ENCODE measurements at regions not wholly inside any gene's neighbourhood (a gene's known extent, or its start where the extent isn't known, plus 50 kb on each side); places are given as distances from the start of the nearest gene placed in this dataset.

DNA sequence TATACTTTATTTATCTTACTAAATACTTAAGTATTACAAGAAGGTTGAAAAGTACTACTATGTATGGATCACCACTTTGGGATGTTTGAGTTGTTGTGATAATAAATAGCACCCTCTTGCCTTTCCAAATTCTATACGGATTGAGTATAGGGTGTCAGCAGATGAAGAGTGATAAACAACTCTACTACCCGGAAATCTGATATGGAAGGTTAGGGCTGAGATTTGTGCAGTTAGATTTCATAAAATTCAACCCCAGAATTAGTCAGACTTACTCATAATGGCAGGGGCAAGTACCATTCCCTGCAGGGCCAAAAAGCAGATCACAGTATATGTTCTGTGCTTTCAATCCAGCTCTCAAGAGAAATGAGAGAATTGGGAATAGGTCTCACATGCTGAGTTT, 1008.9 kb upstream of the PCDH7 start:
- TF ChIP-seq, protein P1, sequence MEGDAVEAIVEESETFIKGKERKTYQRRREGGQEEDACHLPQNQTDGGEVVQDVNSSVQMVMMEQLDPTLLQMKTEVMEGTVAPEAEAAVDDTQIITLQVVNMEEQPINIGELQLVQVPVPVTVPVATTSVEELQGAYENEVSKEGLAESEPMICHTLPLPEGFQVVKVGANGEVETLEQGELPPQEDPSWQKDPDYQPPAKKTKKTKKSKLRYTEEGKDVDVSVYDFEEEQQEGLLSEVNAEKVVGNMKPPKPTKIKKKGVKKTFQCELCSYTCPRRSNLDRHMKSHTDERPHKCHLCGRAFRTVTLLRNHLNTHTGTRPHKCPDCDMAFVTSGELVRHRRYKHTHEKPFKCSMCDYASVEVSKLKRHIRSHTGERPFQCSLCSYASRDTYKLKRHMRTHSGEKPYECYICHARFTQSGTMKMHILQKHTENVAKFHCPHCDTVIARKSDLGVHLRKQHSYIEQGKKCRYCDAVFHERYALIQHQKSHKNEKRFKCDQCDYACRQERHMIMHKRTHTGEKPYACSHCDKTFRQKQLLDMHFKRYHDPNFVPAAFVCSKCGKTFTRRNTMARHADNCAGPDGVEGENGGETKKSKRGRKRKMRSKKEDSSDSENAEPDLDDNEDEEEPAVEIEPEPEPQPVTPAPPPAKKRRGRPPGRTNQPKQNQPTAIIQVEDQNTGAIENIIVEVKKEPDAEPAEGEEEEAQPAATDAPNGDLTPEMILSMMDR (tag by site-specific recombination; IDR thresholded peaks at IDR 0.05), result no peak
- TF ChIP-seq, protein P2, sequence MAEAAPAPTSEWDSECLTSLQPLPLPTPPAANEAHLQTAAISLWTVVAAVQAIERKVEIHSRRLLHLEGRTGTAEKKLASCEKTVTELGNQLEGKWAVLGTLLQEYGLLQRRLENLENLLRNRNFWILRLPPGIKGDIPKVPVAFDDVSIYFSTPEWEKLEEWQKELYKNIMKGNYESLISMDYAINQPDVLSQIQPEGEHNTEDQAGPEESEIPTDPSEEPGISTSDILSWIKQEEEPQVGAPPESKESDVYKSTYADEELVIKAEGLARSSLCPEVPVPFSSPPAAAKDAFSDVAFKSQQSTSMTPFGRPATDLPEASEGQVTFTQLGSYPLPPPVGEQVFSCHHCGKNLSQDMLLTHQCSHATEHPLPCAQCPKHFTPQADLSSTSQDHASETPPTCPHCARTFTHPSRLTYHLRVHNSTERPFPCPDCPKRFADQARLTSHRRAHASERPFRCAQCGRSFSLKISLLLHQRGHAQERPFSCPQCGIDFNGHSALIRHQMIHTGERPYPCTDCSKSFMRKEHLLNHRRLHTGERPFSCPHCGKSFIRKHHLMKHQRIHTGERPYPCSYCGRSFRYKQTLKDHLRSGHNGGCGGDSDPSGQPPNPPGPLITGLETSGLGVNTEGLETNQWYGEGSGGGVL (tag by site-specific recombination; IDR thresholded peaks at IDR 0.05), result no peak
- no peak for TF ChIP-seq ZBTB20 (tag by site-specific recombination; IDR thresholded peaks at IDR 0.05)
- TF ChIP-seq ZNF843 (tag by site-specific recombination; IDR thresholded peaks at IDR 0.05), result no peak
- no peak for TF ChIP-seq ZNF473 (tag by site-specific recombination; IDR thresholded peaks at IDR 0.05)
- TF ChIP-seq TCF7L2 (IDR thresholded peaks at IDR 0.05; ENCODE audit: borderline replicate concordance, low read depth, low read length), result no peak
- no peak for TF ChIP-seq GLIS1 (tag by site-specific recombination; IDR thresholded peaks at IDR 0.05)
- TF ChIP-seq OSR2 (tag by site-specific recombination; IDR thresholded peaks at IDR 0.05), result no peak
- TF ChIP-seq, protein P3, sequence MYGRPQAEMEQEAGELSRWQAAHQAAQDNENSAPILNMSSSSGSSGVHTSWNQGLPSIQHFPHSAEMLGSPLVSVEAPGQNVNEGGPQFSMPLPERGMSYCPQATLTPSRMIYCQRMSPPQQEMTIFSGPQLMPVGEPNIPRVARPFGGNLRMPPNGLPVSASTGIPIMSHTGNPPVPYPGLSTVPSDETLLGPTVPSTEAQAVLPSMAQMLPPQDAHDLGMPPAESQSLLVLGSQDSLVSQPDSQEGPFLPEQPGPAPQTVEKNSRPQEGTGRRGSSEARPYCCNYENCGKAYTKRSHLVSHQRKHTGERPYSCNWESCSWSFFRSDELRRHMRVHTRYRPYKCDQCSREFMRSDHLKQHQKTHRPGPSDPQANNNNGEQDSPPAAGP (tag by site-specific recombination; IDR thresholded peaks at IDR 0.05), result no peak
- no peak for TF ChIP-seq SETDB1 (IDR thresholded peaks at IDR 0.05; ENCODE audit: insufficient read length, low read length)
- TF ChIP-seq ZNF513 (tag by site-specific recombination; IDR thresholded peaks at IDR 0.05), result no peak
- no peak for TF ChIP-seq ZBTB21 (tag by site-specific recombination; IDR thresholded peaks at IDR 0.05)
- TF ChIP-seq MYNN (tag by site-specific recombination; IDR thresholded peaks at IDR 0.05; ENCODE audit: borderline replicate concordance), result no peak
- no peak for TF ChIP-seq ZNF148 (tag by site-specific recombination; IDR thresholded peaks at IDR 0.05; ENCODE audit: borderline replicate concordance)
